ENCODE measurements at regions not wholly inside any gene's neighbourhood (a gene's known extent, or its start where the extent isn't known, plus 50 kb on each side); places are given as distances from the start of the nearest gene placed in this dataset.
A peak's percentile ranks its signal among the peaks of the same experiment; 100 is the strongest.

DNA sequence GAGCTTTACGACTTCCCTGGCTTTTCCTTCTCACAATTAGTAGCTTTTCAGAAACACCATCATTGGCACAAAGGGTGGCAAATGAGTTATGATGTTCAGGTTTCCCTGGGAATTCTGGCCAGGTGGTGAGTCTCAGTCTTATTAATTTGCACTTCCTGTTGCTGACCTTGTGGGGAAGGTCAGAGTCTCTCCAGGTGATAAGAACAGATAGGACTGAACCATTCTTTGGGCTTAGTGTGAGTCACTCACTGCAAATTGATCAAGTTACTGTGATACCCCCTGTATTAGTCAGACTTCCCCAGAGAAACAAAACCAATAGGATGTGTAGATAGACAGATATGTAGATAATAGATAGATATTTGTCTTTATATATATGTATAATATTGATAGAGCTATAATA is 53.8 kb upstream of the RANBP3L start:
- intact Hi-C loops (cut with micrococcal nuclease), result no loop called here
- Mint-ChIP-seq H3K27me3 (ENCODE audit: low read depth) (no peaks in the 10 kb centered on the region), H3K4me3 (no peak overlapping the region), H3K4me1 (ENCODE audit: low read depth) (no peaks in the 10 kb centered on the region), H3K27ac (no peak overlapping the region), H3K9me3 (no peaks in the 10 kb centered on the region), H3K36me3 (ENCODE audit: low read depth) (no peaks in the 10 kb centered on the region)
- CTCF ChIA-PET, result no interaction called here
- no peak for DNase-seq

DNA sequence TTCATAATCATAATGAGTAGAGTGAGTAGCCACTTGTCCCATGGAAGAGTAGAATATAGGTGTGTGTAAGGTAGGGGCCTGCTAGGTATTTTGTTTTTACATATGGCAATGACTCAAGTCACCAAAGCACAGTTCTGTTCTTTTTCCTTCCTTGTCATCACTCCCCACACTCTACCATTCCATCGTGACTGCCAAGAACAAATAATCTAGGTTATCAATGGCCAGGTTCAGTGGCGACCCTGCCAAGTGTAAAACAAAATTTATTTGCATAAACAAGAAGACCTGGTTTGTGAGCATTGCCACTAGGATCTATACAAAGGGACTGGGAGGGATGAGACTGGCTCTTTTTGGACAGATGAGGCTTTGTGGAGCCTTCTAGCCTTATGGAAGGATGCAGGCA is 55.2 kb upstream of the RANBP3L start:
- Mint-ChIP-seq H3K9me3 (no peaks in the 10 kb centered on the region), H3K4me3 (no peak overlapping the region), H3K36me3 (ENCODE audit: low read depth) (no peaks in the 10 kb centered on the region), H3K27me3 (ENCODE audit: low read depth) (no peaks in the 10 kb centered on the region), H3K27ac (no peak overlapping the region), H3K4me1 (ENCODE audit: low read depth) (no peaks in the 10 kb centered on the region)
- CTCF ChIA-PET, result interaction anchor here (0.5 to 1.1 kb wide), 2 partner anchors 284 to 1932 kb away, joined by 3 read pairs; no protein-coding TSS in a partner anchor
- intact Hi-C loops (cut with micrococcal nuclease), result no loop called here
- no peak for DNase-seq

DNA sequence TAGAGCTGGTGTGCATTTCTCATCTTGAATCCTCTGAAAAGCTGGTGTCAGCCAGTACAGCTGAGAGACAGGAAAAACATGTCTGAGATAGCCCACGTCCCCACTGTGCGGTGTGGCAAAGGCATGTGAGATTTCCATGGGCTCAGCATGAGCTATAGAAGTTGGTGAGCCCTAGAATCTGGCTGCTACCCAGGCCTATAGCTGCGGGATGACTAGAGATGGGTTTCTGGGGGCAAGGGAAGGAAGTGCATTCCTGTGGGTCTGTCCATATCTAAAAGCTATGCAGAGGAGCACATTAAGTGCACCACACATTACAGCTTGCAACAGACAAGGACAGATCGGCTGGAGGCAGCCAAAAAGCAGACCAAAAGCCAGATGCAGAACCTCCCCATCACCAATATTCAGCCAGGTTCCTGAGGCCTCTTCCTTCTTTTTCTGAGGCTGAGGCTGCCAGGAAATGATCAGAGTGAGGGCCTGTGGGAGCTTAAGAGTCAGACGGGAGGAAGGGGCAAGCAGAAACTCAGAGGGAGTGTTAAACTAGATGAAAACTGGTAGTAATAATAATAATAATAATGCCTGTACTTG is 55.8 kb upstream of the RANBP3L start:
- Mint-ChIP-seq H3K9me3 (no peaks in the 10 kb centered on the region), H3K36me3 (ENCODE audit: low read depth) (no peaks in the 10 kb centered on the region), H3K4me1 (ENCODE audit: low read depth) (no peaks in the 10 kb centered on the region), H3K27me3 (ENCODE audit: low read depth) (no peaks in the 10 kb centered on the region), H3K4me3 (no peak overlapping the region), H3K27ac (no peak overlapping the region)
- intact Hi-C loops (cut with micrococcal nuclease), result no loop called here
- DNase-seq, result no peak
- CTCF ChIA-PET, result interaction anchor here (0.5 to 1.1 kb wide), 2 partner anchors 285 to 1931 kb away, joined by 3 read pairs; no protein-coding TSS in a partner anchor

DNA sequence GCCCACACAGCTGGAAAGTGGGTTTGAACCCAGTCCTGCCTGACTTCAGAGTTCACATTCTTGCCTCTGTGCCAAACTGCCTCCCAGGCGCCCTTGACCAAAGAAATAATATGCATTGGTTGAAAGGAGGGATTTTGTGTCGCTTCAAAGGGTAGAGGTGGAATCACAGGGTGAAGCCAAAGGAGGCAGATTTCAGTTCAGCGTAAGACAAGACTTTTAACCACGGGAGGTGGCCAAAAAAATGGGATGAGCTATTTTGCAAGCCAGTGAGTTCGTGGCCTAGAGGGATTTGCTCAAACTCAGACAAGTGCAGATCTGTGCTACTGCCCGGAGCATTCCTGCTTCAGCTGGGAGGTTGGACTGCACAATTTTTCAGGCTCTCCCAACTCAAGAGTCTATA is 57.6 kb upstream of the RANBP3L start:
- no peak for DNase-seq
- Mint-ChIP-seq H3K36me3 (ENCODE audit: low read depth) (no peaks in the 10 kb centered on the region), H3K9me3 (no peaks in the 10 kb centered on the region), H3K4me3 (no peak overlapping the region), H3K27me3 (ENCODE audit: low read depth) (no peaks in the 10 kb centered on the region), H3K4me1 (ENCODE audit: low read depth) (no peaks in the 10 kb centered on the region), H3K27ac (no peak overlapping the region)
- intact Hi-C loops (cut with micrococcal nuclease), result no loop called here
- CTCF ChIA-PET, result interaction anchor here (0.7 kb wide), 1 partner anchor 61 kb away, joined by 3 read pairs; no protein-coding TSS in a partner anchor

DNA sequence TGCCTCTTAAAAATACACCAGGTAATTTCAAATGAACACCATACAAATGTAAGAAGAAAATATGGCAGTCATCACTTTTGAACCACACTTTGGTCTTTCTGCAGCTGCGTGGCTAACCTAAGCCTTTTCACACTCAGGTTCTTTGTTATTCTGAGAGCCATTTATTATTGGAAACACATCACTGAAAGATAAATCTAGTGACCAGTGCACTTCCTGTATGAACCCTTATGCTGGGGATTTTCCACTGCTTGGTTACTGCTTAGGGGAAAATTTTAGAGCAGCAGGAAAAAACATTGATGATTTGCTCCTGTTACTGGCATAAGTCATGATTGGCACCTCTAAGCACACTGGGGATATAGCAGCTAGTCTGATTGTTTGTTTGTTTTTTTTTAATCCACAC is 58.6 kb upstream of the RANBP3L start:
- H3K4me1 Mint-ChIP-seq (ENCODE audit: low read depth), result no peaks in the 10 kb centered on the region
- intact Hi-C loops (cut with micrococcal nuclease), result no loop called here
- DNase-seq, result no peak
- H3K4me3 Mint-ChIP-seq, result no peak overlapping the region
- no peaks in the 10 kb centered on the region for H3K27me3 Mint-ChIP-seq (ENCODE audit: low read depth)
- no peaks in the 10 kb centered on the region for H3K9me3 Mint-ChIP-seq
- no peaks in the 10 kb centered on the region for H3K36me3 Mint-ChIP-seq (ENCODE audit: low read depth)
- CTCF ChIA-PET, result no interaction called here
- H3K27ac Mint-ChIP-seq, result peak overlapping the region; percentile 28

DNA sequence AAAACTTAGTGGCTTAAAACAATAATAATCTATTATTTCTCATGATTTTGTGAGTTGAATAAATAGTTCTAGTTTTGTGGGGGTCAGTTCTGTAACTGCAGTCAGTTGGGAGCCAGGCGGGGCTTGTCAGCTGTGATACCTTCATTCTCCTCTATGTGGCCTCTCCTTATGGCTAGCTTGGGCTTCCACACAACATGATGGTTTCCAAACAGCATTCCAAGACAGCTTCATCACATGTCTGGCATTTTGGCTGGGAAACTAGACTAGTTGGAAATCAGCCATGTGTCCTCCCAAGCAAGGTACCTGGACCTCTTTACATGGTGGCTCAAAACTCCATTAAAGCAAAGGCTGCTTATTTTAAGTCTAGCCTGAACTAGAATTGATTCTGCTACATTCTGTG is 61.4 kb upstream of the RANBP3L start:
- Mint-ChIP-seq H3K4me3 (no peak overlapping the region), H3K27ac (no peak overlapping the region), H3K4me1 (ENCODE audit: low read depth) (no peaks in the 10 kb centered on the region), H3K9me3 (no peaks in the 10 kb centered on the region), H3K27me3 (ENCODE audit: low read depth) (no peaks in the 10 kb centered on the region), H3K36me3 (ENCODE audit: low read depth) (no peaks in the 10 kb centered on the region)
- no peak for DNase-seq
- intact Hi-C loops (cut with micrococcal nuclease), result no loop called here
- CTCF ChIA-PET, result no interaction called here

DNA sequence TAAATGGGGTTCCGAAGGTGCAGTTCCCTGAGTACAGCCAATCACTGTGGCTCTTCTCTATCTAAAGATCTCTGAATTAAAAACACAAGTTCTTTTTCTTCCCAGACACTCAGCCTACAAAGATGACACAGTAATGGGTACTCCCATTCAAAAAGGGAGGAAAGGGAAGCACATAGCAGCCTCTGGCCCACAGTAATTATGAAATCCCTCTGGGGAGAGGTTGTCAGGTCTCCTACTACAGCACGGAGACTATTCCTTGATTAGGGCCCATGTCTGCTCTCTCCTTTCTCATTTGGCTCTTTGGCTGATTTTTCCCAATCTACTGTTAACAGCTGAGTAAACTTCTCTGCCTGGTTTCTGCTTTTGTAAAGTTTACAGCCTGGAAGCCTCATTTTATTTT is 62.0 kb upstream of the RANBP3L start:
- H3K4me3 Mint-ChIP-seq, result no peak overlapping the region
- intact Hi-C loops (cut with micrococcal nuclease), result no loop called here
- no peaks in the 10 kb centered on the region for H3K27me3 Mint-ChIP-seq (ENCODE audit: low read depth)
- no peak for DNase-seq
- H3K9me3 Mint-ChIP-seq, result no peaks in the 10 kb centered on the region
- no peaks in the 10 kb centered on the region for H3K36me3 Mint-ChIP-seq (ENCODE audit: low read depth)
- H3K27ac Mint-ChIP-seq, result no peak overlapping the region
- CTCF ChIA-PET, result no interaction called here
- H3K4me1 Mint-ChIP-seq (ENCODE audit: low read depth), result no peaks in the 10 kb centered on the region

DNA sequence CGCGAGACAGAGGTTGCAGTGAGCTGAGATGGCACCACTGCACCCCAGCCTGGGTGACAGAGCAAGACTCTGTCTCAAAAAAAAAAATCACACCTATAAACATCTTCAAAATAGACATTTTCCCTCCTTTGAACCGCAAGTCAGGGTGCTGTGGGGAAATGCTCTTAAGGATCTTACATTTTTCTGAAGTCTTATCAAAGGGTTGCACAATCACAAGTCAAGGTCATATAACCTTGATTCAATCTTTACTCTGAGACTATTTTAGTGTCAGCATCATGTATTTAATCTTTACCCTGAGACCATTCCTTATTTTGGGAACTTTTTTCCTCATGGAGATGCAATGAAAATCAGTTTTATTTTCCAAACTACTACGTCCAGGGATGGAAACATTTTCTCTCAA is 62.8 kb upstream of the RANBP3L start:
- intact Hi-C loops (cut with micrococcal nuclease), result no loop called here
- Mint-ChIP-seq H3K4me1 (ENCODE audit: low read depth) (no peaks in the 10 kb centered on the region), H3K4me3 (no peak overlapping the region), H3K9me3 (no peaks in the 10 kb centered on the region), H3K36me3 (ENCODE audit: low read depth) (no peaks in the 10 kb centered on the region), H3K27ac (no peak overlapping the region), H3K27me3 (ENCODE audit: low read depth) (no peaks in the 10 kb centered on the region)
- CTCF ChIA-PET, result no interaction called here
- no peak for DNase-seq

DNA sequence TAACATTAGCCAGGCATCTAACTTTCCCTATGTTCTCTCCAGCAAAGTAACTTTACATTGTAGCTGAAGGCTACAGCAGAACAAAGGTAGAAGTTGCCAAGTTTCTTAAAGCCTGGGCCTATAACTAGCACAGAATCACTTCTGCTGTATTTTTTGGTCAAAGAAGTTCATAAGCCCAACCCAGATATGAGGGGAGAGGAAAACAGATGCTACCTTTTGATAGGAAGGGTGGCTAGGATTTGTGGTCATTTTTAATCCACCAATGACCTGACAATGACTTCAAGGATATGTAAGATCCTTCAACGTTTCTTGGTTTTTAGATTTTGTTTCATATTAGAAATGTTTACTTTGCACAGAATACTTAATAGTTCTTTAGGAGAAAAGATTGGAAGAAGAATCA is 64.2 kb upstream of the RANBP3L start:
- no peak overlapping the region for H3K27ac Mint-ChIP-seq
- CTCF ChIA-PET, result no interaction called here
- no peaks in the 10 kb centered on the region for H3K4me1 Mint-ChIP-seq (ENCODE audit: low read depth)
- intact Hi-C loops (cut with micrococcal nuclease), result no loop called here
- peaks cover 2% of the 10 kb centered on the region for H3K27me3 Mint-ChIP-seq (ENCODE audit: low read depth)
- DNase-seq, result no peak
- H3K36me3 Mint-ChIP-seq (ENCODE audit: low read depth), result no peaks in the 10 kb centered on the region
- no peak overlapping the region for H3K4me3 Mint-ChIP-seq
- H3K9me3 Mint-ChIP-seq, result no peaks in the 10 kb centered on the region

DNA sequence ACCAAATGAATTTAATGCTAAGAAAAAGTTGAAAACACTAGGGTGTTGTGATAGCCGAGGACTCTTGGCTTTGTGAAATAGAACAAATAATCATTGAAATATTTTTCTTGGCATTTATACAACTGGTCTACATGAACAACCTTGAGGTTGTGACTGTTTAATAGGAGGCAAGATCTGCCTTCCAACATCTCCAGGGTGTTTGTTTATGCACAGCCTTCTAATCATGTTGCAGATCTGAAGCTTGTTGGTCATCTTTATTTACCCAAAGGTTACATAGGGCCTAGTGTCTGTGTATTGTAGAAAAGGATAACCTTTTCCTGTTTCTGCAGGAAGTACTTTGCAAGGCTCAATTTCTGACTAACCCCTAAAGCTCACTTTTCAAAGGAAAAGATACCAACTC is 65.2 kb upstream of the RANBP3L start:
- Mint-ChIP-seq H3K4me1 (ENCODE audit: low read depth) (no peaks in the 10 kb centered on the region), H3K27me3 (ENCODE audit: low read depth) (peaks cover 2% of the 10 kb centered on the region), H3K9me3 (no peaks in the 10 kb centered on the region), H3K36me3 (ENCODE audit: low read depth) (no peaks in the 10 kb centered on the region), H3K4me3 (no peak overlapping the region), H3K27ac (no peak overlapping the region)
- intact Hi-C loops (cut with micrococcal nuclease), result no loop called here
- no peak for DNase-seq
- CTCF ChIA-PET, result no interaction called here

DNA sequence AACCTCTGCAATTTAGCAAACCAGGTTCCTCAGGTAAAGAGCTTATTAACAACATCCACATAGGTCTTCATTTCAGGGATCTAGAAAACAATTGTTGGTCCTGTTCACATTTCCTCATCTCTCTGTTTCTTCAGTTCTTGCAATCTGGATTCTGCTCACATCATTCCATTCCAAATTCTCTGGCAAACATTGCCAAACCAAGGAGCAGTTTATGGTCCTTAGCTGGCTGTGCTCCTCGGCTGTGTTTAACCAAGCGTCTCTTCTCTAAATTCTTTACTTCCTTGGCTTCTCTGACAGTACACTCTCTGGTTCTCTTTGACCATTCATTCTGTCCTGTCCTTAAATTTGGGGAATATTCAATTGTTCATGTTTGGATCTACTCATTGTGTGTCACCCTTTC is 65.8 kb upstream of the RANBP3L start:
- intact Hi-C loops (cut with micrococcal nuclease), result no loop called here
- CTCF ChIA-PET, result no interaction called here
- H3K27me3 Mint-ChIP-seq (ENCODE audit: low read depth), result peaks cover 2% of the 10 kb centered on the region

DNA sequence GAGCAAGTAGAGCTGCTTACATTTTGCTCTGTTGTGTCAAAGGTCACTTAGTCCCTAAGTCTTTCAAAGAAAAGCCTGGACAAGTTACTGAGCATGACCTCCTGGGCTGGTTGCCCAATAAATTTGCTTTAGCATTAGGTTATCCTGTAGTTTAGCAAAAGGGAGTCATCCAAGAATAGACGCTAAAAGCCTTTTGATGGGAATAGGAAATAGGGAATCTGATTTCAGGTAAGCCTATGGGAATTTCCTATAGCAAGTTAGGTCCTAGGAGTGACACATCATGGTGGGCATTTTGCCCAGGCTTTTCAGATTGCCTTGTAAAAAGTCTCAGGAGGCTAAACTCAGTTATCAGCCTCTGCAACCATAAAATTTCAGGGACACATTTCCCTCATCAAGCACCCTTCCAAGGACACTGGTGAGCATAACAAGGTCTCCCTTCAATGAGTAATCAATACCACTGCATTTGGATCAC is 67.6 kb upstream of the RANBP3L start:
- Mint-ChIP-seq H3K4me3 (no peak overlapping the region), H3K36me3 (ENCODE audit: low read depth) (no peaks in the 10 kb centered on the region), H3K4me1 (ENCODE audit: low read depth) (no peaks in the 10 kb centered on the region), H3K27ac (no peak overlapping the region), H3K9me3 (no peaks in the 10 kb centered on the region), H3K27me3 (ENCODE audit: low read depth) (peaks cover 2% of the 10 kb centered on the region)
- no peak for DNase-seq
- intact Hi-C loops (cut with micrococcal nuclease), result no loop called here
- CTCF ChIA-PET, result interaction anchor here (1.4 kb wide), 1 partner anchor 104 kb away, joined by 5 read pairs; no protein-coding TSS in a partner anchor

More for the DNA sequence above, 65.8 kb upstream of the RANBP3L start:
- Mint-ChIP-seq H3K4me1 (ENCODE audit: low read depth) (no peaks in the 10 kb centered on the region), H3K36me3 (ENCODE audit: low read depth) (no peaks in the 10 kb centered on the region), H3K4me3 (no peak overlapping the region), H3K9me3 (no peaks in the 10 kb centered on the region), H3K27ac (no peak overlapping the region)
- no peak for DNase-seq

DNA sequence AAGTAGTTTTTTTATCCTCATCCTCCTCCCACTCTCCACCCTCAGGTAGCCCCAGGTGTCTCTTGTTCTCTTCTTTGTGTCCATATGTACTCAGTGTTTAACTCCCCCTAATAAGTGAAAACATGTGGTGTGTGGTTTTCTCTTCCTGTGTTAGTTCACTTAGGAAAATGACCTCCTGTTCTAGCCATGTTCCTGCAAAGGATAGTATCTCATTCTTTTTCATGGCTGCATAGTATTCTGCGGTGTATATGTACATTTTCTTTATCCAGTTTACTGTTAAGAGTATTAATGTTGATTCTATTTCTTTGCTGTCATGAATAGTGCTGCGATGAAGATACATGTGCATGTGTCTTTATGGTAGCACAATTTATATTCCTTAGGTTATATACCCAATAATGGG is 68.4 kb upstream of the RANBP3L start:
- H3K4me3 Mint-ChIP-seq, result no peak overlapping the region
- intact Hi-C loops (cut with micrococcal nuclease), result no loop called here
- CTCF ChIA-PET, result no interaction called here
- H3K4me1 Mint-ChIP-seq (ENCODE audit: low read depth), result no peaks in the 10 kb centered on the region
- H3K9me3 Mint-ChIP-seq, result no peaks in the 10 kb centered on the region
- no peak for DNase-seq
- H3K27ac Mint-ChIP-seq, result no peak overlapping the region
- peaks cover 2% of the 10 kb centered on the region for H3K27me3 Mint-ChIP-seq (ENCODE audit: low read depth)
- no peaks in the 10 kb centered on the region for H3K36me3 Mint-ChIP-seq (ENCODE audit: low read depth)
